EH (cell line): ENCODE measurements at regions not wholly inside any gene's neighbourhood (a gene's known extent, or its start where the extent isn't known, plus 50 kb on each side); places are given as distances from the start of the nearest gene placed in this dataset.

ENCODE experiments used
- DNase-seq: peaks from one replicate; pipeline ENCODE4 v3.0.0-alpha.2; 2015; ENCODE audit warnings: low read depth

- DNase-seq, result no peak
Measured at GRCh38 chr16:81185416-81185815, 53.1 kb upstream of the BCO1 start.

- peak; percentile 99 for DNase-seq
Measured at GRCh38 chr16:81181013-81181720, 57.3 kb upstream of the BCO1 start.

GRCh38 chr16:81180578-81180977 is 57.9 kb upstream of the BCO1 start:
- DNase-seq, result no peak

GRCh38 chr16:81179219-81179618 is 59.3 kb upstream of the BCO1 start:
- no peak for DNase-seq

GRCh38 chr16:81175325-81175891 is 63.1 kb upstream of the BCO1 start:
- DNase-seq, result peak; percentile 88

- DNase-seq, result peak; percentile 64
Measured at GRCh38 chr16:81174644-81175324, 63.7 kb upstream of the BCO1 start.

GRCh38 chr16:81172769-81173658 is 65.5 kb upstream of the BCO1 start:
- DNase-seq, result no peak

- no peak for DNase-seq
Measured at GRCh38 chr16:81170824-81171223, 67.7 kb upstream of the BCO1 start.

- no peak for DNase-seq
Measured at GRCh38 chr16:81168406-81168805, 70.1 kb upstream of the BCO1 start.

GRCh38 chr16:81167851-81168250 is 70.6 kb upstream of the BCO1 start:
- no peak for DNase-seq

GRCh38 chr16:81166417-81167300 is 70.5 kb upstream of the GCSH start:
- no peak for DNase-seq

- DNase-seq, result no peak
Measured at GRCh38 chr16:81165411-81166097, 69.4 kb upstream of the GCSH start.

GRCh38 chr16:81164958-81165357 is 68.8 kb upstream of the GCSH start:
- DNase-seq, result no peak

- DNase-seq, result no peak
Measured at GRCh38 chr16:81164481-81164880, 68.3 kb upstream of the GCSH start.

GRCh38 chr16:81163671-81164070 is 67.5 kb upstream of the GCSH start:
- no peak for DNase-seq

- no peak for DNase-seq
Measured at GRCh38 chr16:81158964-81159363, 62.8 kb upstream of the GCSH start.

GRCh38 chr16:81155769-81156168 is 59.6 kb upstream of the GCSH start:
- DNase-seq, result no peak

- DNase-seq, result no peak
Measured at GRCh38 chr16:81151648-81152310, 55.6 kb upstream of the GCSH start.

GRCh38 chr16:81149614-81150013 is 53.4 kb upstream of the GCSH start:
- DNase-seq, result no peak

GRCh38 chr16:81148277-81148676 is 52.1 kb upstream of the GCSH start:
- no peak for DNase-seq
